Rectal smooth muscle tissue (tissue), 1 donor: ENCODE measurements at regions not wholly inside any gene's neighbourhood (a gene's known extent, or its start where the extent isn't known, plus 50 kb on each side); places are given as distances from the start of the nearest gene placed in this dataset.

Source experiments
- H3K27ac ChIP-seq: one replicate; pipeline ENCODE4 v1.7.0; 2013; ENCODE audit warnings: low read depth, low read length, inconsistent platforms
- H3K27me3 ChIP-seq: one replicate; pipeline ENCODE4 v1.7.0; 2013; ENCODE audit warnings: low read length; ENCODE audit not compliant: control insufficient read depth, insufficient read depth
- H3K36me3 ChIP-seq: one replicate; pipeline ENCODE4 v1.7.0; 2013; ENCODE audit warnings: low read length; ENCODE audit not compliant: control insufficient read depth, insufficient read depth
- H3K4me1 ChIP-seq: one replicate; pipeline ENCODE4 v1.7.0; 2013; ENCODE audit warnings: low read length; ENCODE audit not compliant: control insufficient read depth, insufficient read depth
- H3K4me3 ChIP-seq: one replicate; pipeline ENCODE4 v1.7.0; 2013; ENCODE audit warnings: low read length
- H3K9ac ChIP-seq: one replicate; pipeline ENCODE4 v1.7.0; 2013; ENCODE audit warnings: low read length

DNA sequence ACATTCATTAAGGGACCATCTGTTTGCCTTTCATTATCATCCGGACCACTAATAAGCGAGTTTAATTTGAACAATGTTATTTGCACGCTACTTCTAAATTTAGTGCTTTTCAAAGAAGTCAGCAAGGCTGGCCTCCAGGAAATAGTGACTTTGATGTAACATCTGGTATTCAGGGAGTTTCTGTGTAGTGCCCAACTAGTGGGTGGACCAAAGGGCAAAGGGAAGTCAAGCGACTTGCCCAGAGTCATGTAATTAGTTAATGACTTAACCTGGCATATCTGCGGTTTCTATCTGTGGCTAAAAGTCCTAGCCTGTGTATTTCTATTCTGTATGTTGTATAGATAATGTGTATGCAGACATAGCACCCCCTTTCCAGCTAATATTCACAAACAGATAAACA, 56.3 kb upstream of the LCORL start:
- no peak overlapping the region for H3K9ac ChIP-seq
- H3K27ac ChIP-seq: no peak overlapping the region
- no peaks in the 10 kb centered on the region for H3K27me3 ChIP-seq
- no peaks in the 10 kb centered on the region for H3K36me3 ChIP-seq
- no peak overlapping the region for H3K4me3 ChIP-seq
- no peaks in the 10 kb centered on the region for H3K4me1 ChIP-seq

DNA sequence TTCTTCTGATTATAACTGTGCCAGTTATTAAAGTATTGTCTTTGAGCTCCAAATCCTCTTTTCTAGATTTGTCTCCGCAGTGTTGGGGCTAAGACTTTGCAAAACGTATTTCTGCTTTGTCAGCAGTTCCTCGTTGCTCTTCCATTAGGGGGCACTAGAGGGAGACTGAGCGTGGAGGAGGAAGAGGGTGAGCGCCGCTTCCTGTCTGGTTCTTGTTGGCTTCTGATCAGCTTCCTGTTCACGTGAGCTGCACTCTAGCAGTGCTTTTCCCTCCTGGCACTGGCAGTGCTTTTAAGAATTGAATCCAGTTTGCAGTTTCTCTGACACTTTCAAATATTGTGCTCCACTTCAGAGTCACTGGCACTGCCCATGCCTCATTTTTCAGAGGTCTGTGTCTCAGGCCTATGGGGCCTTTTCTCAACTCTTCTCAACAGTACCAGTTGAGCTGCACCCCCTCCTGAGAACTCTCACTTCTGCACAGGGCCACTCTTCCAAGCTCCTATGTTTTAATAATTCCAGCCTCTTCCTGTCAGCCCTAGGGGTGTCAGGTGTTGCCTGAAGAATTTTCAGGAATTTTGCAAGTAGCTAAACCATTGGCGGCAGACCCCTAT, 54.4 kb upstream of the LCORL start:
- Histone ChIP-seq H3K36me3 (no peaks in the 10 kb centered on the region), H3K27me3 (no peaks in the 10 kb centered on the region), H3K4me1 (no peaks in the 10 kb centered on the region), H3K4me3 (no peak overlapping the region), H3K9ac (no peak overlapping the region), H3K27ac (no peak overlapping the region)

DNA sequence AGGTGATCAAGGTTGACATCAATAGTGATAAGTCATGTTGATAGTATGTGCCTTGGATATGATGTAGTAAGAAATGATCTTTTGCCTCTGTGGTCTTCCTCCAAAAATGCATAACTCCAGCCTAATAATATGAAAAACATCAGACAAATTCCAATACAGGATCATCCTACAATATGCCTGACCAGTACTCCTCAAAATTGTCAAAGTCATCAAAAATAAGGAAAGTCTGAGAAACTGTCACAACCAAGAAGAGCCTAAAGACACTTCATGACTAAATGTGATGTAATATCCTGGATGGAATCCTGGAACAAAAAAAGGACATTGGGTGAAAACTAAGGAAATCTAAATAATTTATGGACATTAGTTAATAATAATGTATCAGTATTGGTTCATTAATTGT, 50.3 kb upstream of the LCORL start:
- no peak overlapping the region for H3K4me3 ChIP-seq

More for the DNA sequence above, 50.3 kb upstream of the LCORL start:
- Histone ChIP-seq H3K36me3 (no peaks in the 10 kb centered on the region), H3K4me1 (no peaks in the 10 kb centered on the region), H3K27me3 (no peaks in the 10 kb centered on the region), H3K9ac (no peak overlapping the region), H3K27ac (no peak overlapping the region)
